Mesothelial cell of epicardium (in vitro differentiated cells): ENCODE measurements at regions not wholly inside any gene's neighbourhood (a gene's known extent, or its start where the extent isn't known, plus 50 kb on each side); places are given as distances from the start of the nearest gene placed in this dataset.

ENCODE experiments used
- DNase-seq, 2 experiments: peaks; one replicate each; pipeline ENCODE4 v3.0.0; 2021; ENCODE audit warnings: low spot score in 2 of 2; ENCODE audit not compliant: unreplicated experiment in 2 of 2
- H3K27ac Mint-ChIP-seq: 2 replicates; pipeline ENCODE4 v1.8.0; 2021; ENCODE audit warnings: mixed read lengths
- H3K27me3 Mint-ChIP-seq: 2 replicates; pipeline ENCODE4 v1.8.0; 2021; ENCODE audit warnings: low read depth, mixed read lengths
- H3K36me3 Mint-ChIP-seq: 2 replicates; pipeline ENCODE4 v1.8.0; 2021; ENCODE audit warnings: mixed read lengths
- H3K4me1 Mint-ChIP-seq: 2 replicates; pipeline ENCODE4 v1.8.0; 2021; ENCODE audit warnings: mixed read lengths
- H3K4me3 Mint-ChIP-seq: 2 replicates; pipeline ENCODE4 v1.8.0; 2021; ENCODE audit warnings: mild to moderate bottlenecking, moderate library complexity, mixed read lengths
- H3K9me3 Mint-ChIP-seq: 2 replicates; pipeline ENCODE4 v1.8.0; 2021; ENCODE audit warnings: mixed read lengths
- TF ChIP-seq, protein P1 (sequence below): fragments of 200-600 bp; sonication (generic); IDR thresholded peaks from one replicate; pipeline ENCODE4 v1.5.0; 2021; ENCODE audit warnings: antibody characterized with exemption; ENCODE audit not compliant: unreplicated experiment

DNA sequence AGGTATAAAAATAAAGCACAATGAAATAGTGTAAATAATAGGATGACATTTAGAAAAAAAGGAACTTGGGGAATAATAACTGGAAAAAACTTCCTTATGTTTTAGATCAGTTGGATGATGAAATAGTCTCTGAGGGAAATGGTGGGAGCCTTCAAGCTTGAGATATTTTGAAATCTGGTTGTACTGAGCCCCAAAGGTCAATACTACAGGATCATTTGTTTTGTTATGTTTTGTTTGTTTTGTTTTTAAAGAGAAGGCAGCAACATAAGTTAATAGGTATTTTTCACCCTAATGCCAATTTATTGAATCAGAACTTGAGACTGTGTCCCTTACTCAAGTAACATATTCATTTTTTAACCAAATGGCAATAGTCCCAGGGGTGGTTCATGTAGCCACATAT lies 393.1 kb downstream of the ETS1 start:
- DNase-seq, result no peak
- no peaks in the 10 kb centered on the region for H3K36me3 Mint-ChIP-seq
- TF ChIP-seq, protein P1, sequence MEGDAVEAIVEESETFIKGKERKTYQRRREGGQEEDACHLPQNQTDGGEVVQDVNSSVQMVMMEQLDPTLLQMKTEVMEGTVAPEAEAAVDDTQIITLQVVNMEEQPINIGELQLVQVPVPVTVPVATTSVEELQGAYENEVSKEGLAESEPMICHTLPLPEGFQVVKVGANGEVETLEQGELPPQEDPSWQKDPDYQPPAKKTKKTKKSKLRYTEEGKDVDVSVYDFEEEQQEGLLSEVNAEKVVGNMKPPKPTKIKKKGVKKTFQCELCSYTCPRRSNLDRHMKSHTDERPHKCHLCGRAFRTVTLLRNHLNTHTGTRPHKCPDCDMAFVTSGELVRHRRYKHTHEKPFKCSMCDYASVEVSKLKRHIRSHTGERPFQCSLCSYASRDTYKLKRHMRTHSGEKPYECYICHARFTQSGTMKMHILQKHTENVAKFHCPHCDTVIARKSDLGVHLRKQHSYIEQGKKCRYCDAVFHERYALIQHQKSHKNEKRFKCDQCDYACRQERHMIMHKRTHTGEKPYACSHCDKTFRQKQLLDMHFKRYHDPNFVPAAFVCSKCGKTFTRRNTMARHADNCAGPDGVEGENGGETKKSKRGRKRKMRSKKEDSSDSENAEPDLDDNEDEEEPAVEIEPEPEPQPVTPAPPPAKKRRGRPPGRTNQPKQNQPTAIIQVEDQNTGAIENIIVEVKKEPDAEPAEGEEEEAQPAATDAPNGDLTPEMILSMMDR, result no peak
- H3K4me3 Mint-ChIP-seq, result no peak overlapping the region
- peaks cover 9% of the 10 kb centered on the region for H3K4me1 Mint-ChIP-seq
- H3K27me3 Mint-ChIP-seq, result no peaks in the 10 kb centered on the region
- no peaks in the 10 kb centered on the region for H3K9me3 Mint-ChIP-seq
- H3K27ac Mint-ChIP-seq, result no peak overlapping the region

DNA sequence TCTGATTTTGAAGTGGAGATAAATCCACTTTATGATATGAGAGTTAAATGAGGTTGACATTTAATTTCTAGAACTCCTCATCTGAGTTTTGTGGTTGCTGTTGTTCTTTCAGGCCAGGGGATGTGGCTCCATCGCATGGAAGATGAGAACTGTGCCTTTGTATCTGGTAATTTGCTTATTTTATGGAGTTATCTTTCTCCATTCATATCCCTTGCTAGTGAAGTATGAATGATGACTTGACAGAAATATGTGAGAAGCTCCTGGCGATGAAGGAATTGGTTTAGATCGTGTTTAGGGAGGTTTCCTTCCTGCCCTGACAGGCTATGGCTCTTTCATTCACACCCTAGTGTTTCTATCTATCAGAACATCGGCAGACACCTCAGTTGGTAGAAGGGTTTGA lies 393.7 kb downstream of the ETS1 start:
- no peaks in the 10 kb centered on the region for H3K9me3 Mint-ChIP-seq
- H3K4me1 Mint-ChIP-seq, result peaks cover 12% of the 10 kb centered on the region
- no peak overlapping the region for H3K4me3 Mint-ChIP-seq
- no peak overlapping the region for H3K27ac Mint-ChIP-seq
- no peaks in the 10 kb centered on the region for H3K27me3 Mint-ChIP-seq
- no peaks in the 10 kb centered on the region for H3K36me3 Mint-ChIP-seq
- no peak for DNase-seq
- TF ChIP-seq, protein P1, result no peak

DNA sequence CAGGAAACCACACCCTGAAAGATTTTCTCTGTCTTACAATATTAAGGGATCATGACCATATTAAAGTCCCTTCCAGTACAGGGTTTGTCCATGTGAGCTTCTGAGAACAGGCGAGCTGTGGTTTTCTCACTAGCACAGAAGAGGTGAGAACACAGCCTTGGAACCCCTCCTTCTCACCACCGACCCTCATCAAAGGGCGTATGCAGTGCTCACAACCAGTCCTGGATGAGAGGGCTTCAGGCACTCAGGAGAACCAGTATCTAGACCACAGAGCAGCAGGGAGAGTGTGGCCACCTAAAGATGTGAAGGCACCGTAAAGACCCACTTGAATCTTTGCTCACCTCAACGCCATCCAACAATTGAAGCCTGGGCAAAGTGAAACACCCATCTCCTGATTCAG lies 397.0 kb downstream of the ETS1 start:
- TF ChIP-seq, protein P1, result no peak
- Mint-ChIP-seq H3K4me3 (no peak overlapping the region), H3K27me3 (no peaks in the 10 kb centered on the region), H3K27ac (no peak overlapping the region), H3K4me1 (peaks cover 19% of the 10 kb centered on the region), H3K36me3 (peaks cover 10% of the 10 kb centered on the region), H3K9me3 (peaks cover 11% of the 10 kb centered on the region)
- DNase-seq, result no peak

DNA sequence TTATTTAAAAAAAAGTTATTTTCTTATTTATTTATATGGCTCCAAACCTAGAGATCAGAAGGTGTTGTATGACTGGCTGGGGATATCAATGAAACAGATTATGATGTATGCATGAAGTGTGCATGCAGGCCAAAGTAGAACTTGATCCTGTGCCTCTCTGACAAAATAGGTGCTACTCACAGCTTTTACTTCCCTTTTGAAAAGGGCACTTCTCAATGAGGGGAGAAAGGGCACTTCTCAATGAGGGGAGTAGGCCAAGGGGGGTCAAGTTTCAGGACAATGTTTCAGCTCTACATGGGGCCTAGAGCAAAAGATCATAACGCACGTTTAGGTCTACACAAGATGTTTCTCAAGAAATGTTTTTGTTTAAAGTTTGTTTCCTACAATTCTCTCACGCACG lies 397.5 kb downstream of the ETS1 start:
- H3K36me3 Mint-ChIP-seq, result peaks cover 13% of the 10 kb centered on the region
- H3K4me3 Mint-ChIP-seq, result no peak overlapping the region
- no peak overlapping the region for H3K27ac Mint-ChIP-seq
- no peak for DNase-seq
- peaks cover 16% of the 10 kb centered on the region for H3K9me3 Mint-ChIP-seq
- no peaks in the 10 kb centered on the region for H3K27me3 Mint-ChIP-seq
- TF ChIP-seq, protein P1, result no peak
- H3K4me1 Mint-ChIP-seq, result peaks cover 16% of the 10 kb centered on the region

DNA sequence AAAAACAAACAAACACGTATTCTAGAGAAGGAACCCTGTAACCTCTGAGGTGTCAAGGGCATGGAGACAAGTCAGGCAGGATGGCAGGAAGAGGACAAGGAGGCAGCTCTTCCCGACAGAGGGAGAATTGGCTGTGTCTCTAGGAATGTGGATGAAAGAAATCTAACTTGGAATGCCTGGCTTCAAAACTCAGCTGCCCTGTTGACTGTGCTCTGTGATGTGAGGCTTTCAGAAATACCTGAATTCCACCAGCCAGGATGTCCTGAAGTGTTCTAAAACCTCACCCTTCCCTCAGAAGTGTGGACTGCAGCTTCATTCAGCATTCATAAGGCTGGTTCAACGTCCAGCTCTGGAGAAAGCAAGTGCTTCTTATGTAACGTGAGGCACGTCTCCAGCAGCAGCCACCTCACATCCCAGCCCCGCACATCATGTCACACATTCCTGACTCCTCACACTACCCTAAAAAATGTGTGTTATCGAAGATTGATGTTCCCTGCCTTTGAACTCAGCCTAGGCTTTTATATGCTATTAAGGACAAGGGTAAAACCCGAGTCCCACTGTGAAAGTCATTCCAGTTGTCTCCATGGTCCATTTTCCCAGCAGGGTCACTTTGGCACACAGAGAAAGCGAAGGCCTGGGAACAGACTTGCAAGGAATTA lies 398.9 kb downstream of the ETS1 start:
- Mint-ChIP-seq H3K9me3 (peaks cover 23% of the 10 kb centered on the region), H3K27ac (peak overlapping the region; percentile 74), H3K27me3 (no peaks in the 10 kb centered on the region), H3K36me3 (peaks cover 13% of the 10 kb centered on the region), H3K4me1 (peaks cover 16% of the 10 kb centered on the region), H3K4me3 (no peak overlapping the region)
- DNase-seq, result no peak
- TF ChIP-seq, protein P1, result no peak

DNA sequence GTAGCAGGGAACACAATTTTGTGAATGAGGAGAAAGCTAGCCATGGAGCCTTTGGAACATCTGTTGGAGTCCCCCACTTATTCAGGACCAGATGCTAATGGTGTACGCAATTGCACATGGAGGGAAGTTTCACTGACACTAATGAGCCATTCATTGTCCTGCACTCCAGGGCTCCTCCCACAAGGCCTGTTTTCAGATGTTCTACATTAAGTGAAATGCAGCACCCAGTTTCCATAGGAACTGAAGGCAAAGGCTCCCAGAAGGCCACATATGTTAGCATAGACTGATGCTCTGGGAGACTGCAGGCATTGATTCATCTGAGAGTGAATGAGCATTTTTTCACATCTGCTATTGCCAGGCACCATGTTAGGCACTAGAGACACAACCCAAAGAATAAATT lies 399.5 kb downstream of the ETS1 start:
- no peaks in the 10 kb centered on the region for H3K27me3 Mint-ChIP-seq
- H3K36me3 Mint-ChIP-seq, result peaks cover 13% of the 10 kb centered on the region
- H3K27ac Mint-ChIP-seq, result peak overlapping the region; percentile 74
- H3K9me3 Mint-ChIP-seq, result peaks cover 23% of the 10 kb centered on the region
- DNase-seq, result no peak
- no peak overlapping the region for H3K4me3 Mint-ChIP-seq
- H3K4me1 Mint-ChIP-seq, result peaks cover 16% of the 10 kb centered on the region
- TF ChIP-seq, protein P1, result no peak
